DMS53 treated with DMSO at 0.1 percent for 48 hours (cell line): ENCODE measurements at regions not wholly inside any gene's neighbourhood (a gene's known extent, or its start where the extent isn't known, plus 50 kb on each side); places are given as distances from the start of the nearest gene placed in this dataset.

Source experiments
- DNase-seq: peaks from one replicate; lab custom pipeline; 2025; ENCODE audit not compliant: unreplicated experiment; lab: John Stamatoyannopoulos, UW

GRCh38 chr7:31398815-31399214, 58.3 kb upstream of the NEUROD6 start:
- no peak for DNase-seq

DNA sequence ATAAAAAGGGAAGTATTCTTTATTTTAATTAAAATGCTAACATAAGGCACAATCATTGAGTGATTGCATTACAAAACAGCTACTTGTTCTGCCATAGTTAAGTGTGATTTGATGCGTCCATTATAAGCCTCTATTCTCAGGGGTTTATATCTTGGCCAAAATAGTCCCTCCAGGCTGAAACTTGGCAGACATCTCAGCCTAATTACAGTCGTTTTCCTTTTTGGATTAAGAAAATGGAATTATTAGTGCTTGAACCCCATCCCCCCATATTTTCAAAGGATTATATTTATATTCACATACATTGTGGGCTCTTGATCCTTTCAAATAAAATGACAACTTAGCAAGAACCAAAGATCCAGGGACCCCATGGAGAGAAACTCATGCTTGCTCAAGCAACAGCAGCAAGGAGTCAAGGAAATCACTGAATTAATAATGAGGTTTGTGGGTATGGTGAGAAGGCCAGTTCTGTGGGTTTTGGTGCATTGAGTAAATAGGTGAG, 66.7 kb upstream of the NEUROD6 start:
- DNase-seq: no peak

- peak; percentile 90 for DNase-seq
Observed at GRCh38 chr7:31408140-31408729, 67.7 kb upstream of the NEUROD6 start.

DNA sequence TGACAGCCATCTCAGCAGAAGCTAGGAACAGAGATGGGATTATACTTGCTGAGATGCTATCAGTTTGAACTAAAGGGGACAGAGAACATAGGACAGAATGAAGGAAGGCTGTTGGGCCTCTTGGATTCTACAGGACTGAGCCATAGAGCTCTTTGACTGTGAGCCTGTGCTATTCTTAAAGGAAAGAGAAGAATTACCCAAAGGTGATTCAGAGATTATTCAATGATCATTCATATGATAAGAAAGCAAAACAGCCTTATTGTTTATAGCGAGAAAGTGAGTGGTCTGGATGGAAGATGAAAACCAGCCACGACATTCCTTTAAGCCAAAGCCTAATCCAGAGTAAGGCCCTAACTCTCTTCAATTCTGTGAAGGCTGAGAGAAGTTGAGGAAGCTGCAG, 69.7 kb upstream of the NEUROD6 start:
- DNase-seq: no peak

DNA sequence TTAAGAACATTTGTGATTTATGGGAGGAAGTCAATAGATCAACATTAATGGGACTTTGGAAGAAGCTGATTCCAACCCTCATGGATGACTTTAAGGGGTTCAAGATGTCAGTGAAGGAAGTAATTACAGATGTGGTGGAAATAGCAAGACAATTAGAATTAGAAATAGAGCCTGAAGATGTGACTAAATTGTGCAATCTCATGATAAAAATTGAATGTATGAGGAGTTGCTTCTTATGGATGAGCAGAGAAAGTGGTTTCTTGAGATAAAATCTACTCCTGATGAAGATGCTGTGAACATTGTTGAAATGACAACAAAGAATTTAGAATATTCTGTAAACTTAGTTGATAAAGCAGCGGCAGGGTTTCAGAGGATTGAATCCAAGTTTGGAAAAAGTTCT, 70.9 kb upstream of the NEUROD6 start:
- DNase-seq: no peak

DNA sequence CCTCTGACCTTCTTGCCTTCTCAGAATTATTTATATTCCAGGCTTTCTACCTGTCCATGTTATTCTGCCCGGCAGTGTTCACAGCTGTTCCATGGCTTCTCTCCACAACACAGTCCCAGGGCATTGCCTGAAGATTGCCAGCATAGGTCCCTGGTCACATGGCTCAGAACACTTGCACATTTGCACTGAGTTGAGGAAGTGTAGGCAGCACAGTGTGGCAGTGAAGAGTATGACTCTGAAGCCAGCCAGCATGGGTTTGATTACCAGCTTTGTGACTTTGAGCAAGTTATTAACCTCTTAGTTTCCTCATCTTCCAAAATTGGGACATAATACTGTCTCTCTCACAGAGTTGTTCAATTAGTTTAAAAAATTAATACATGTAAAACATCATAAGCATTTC, 73.2 kb upstream of the NEUROD6 start:
- no peak for DNase-seq

DNA sequence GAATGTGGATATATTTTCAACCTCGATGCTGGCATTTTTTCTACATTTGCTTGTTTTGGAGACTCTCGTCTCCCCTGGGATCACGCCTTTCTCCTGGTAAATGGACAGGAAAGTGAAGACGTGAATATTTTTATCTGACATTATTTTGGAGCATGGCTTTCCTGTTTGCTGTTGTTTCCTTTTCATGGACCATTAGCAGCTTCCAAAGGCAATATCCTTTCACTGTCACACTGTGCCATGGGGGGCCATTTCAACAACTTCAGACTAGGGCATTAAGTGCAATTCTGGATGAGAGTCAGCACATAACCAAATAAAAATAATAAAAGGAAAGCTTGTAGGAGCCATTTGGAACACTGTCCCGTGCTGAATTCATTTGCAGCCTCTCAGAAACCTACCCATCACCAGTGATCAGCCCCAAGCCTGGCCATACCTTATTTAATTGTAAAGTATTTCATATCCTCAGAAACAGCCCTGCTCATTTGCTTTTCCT, 75.9 kb upstream of the NEUROD6 start:
- no peak for DNase-seq

DNA sequence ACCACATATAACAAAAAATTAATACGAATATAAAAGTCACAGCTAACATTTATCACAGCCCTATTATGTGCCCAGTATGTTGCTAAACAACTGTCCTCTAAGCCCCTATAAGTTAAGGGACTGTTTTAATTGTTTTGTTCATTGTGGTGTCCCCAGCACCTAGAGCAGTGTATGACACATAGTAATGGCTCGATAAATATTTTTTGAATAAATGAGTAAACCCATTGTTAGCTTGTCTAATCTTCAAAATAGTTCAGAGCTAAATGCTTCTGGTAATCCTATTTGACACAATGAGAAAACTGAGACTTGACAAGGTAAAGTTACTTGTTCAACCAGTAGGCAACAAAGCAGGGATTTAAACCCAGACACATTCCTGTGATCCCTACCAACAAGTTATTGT, 78.4 kb upstream of the NEUROD6 start:
- DNase-seq: no peak

- no peak for DNase-seq
Observed at GRCh38 chr7:31419505-31420055, 79.1 kb upstream of the NEUROD6 start.

DNA sequence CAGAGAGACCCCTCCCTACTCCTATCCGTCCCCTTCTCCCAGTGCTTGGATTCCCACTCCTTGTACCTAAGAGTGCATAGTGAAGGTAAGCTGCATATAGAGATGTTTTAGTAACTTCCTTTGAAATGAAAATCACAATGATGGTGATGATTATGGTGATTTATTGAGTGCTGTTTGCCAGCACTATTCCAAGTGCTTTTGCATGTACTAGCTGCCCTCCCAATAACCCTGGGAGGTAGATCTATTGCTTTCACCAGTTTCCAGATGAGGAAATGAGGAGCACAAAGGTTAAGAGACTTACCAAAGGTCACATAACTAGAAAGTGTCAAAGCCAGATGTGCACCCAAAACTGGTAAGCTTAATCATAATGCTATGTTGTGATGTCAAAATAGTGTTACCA, 80.4 kb upstream of the NEUROD6 start:
- DNase-seq: no peak

DNA sequence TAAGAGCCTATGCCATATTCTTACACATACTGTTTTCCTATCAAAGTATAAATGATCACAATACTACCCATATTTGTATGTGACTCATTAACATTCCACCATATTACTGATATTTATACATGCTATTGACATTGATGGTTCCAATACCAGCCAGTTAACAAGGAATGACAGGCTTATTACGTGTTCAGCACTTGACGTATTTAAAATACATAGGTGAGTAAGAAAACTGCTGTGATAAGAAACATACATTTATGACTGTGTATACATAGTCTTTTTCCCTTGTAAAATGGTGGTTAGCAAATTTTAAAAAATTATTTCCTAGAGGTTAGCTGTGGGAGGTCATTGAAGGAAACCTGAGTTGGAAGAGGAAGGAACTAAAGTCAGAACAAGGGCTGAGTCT, 81.1 kb upstream of the NEUROD6 start:
- no peak for DNase-seq

DNA sequence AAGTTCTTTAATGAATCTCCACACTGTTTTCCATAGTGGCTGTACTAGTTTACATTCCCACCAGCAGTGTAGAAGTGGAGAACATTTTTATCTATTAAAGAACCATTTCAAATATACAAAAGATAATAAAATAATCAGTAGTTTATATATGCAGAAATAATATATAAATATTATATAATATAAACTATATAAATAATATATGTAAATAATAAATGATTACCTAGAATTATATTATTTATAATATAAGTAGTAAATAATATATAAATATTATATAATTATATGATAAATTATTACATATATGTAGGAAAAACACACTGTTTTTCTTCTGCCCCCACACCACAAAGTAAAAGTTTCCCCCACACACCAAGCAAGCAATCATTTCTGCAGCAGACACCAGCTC, 83.5 kb upstream of the NEUROD6 start:
- no peak for DNase-seq

DNA sequence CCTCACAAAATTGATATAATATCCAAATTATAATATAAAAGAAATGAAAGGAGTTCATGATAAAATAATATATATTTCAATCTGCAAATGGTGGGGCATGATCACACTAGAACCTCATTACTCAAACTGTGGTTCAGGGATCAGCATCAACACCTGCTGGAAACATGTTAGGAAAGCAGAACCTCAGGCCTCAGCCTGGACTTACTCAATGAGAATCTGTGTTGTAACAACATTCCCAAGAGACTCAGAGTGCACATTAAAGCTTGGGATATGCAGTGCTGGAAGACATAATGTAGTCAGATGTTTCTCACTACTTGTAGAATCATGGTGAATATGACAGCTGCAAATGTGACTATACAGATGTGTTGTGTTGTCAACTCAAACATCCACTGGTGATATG, 81.7 kb upstream of the ITPRID1 start:
- DNase-seq: no peak

- no peak for DNase-seq
Observed at GRCh38 chr7:31432836-31433340, 81.0 kb upstream of the ITPRID1 start.

DNA sequence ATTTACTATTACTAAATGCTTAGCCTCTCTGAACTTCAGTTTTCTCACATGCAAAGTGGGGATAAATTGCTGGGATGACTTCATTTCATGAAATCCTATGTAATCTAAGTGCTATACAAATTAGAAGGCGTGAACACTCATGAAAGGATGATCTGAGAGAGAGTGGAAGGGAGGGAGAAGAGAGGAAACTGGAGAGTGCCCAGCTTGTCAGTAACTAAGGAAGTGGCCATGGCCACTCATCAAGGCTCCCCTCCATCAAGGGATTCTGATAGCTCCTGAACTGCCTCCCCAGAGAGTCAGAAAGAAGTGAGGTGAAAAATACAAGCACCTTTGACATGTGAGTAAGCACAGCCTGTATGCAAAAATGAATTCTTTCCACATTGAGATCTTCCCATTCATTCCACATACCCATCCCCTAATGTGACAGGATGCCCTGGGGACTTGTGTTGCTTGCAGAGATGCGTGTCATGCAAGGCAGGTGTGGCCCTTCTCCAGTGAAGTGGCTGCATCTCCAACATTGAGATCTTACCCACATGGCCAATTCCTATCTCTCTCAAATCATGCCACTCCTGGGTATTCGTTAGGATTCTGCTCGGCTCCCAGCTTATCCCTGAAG, 76.5 kb upstream of the ITPRID1 start:
- no peak for DNase-seq

GRCh38 chr7:31439165-31439564, 74.7 kb upstream of the ITPRID1 start:
- no peak for DNase-seq

DNA sequence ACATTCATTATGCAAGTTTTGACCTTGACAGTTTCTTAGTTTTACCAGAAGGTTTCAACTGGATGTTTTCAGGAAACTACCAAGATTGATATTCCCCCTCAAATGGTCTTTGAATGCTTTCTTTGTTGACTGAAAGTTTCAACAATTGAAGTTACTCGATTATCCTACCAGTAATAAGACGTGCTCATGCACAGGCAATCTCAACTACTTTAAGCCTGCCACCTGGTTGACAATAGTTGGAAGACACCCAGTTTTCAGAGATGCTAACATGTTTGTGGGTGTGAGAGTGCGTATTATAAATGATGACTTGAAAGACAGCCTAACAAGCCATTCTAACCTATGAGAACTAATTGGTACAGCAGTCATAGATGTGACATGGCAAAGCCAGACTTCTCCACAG, 73.4 kb upstream of the ITPRID1 start:
- DNase-seq: no peak

GRCh38 chr7:31442626-31443025, 71.3 kb upstream of the ITPRID1 start:
- DNase-seq: no peak

GRCh38 chr7:31443457-31443856, 70.4 kb upstream of the ITPRID1 start:
- peak; percentile 88 for DNase-seq

DNA sequence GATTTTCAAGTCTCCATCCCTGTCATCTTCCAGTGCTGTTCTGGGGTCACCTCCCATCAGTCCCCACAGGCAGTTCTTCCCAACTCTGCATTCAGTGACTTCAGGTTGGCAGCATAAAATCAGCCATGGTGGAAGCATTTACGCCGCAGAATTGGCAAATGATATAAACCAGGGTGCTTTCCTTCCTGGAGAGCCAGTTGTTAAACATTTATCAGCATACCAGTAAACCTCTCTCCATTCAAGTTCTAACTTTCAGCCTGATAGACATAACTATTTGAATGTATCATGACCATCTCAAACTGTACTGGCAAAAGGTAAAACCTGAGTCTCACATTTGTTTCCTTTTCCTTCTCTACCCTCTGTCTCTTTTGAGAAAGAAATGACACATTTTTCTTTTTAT, 69.7 kb upstream of the ITPRID1 start:
- DNase-seq: no peak

DNA sequence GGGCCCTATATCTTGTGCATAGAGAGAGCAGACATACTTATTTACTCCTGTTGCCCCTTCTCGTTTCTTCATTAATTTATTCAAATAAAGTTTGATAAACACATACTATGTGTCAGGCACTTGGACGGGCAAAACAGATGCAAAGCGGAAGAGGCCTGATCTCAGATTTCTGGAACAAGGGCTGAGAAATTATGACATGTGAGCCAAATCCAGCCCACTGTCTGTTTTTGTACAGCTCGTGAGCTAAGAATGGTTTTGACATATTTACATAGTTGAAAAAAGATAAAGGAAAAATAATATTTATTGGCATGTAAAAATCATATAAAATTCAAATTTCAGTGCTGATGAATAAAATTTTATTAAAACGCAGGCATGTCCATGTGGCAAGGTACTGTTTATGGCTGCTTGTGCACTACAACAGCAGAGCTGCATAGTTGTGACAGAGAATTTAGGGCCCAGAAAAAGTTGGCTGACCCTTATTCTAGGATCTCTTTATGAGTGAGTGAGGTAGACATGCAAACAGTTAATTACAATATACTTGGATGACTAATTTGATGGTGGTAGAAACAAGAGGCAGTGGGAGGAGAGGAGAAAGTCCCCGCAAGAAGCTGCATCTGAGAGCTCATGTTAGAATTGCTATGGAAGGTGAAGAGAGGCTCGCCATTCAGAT, 68.1 kb upstream of the ITPRID1 start:
- no peak for DNase-seq

DNA sequence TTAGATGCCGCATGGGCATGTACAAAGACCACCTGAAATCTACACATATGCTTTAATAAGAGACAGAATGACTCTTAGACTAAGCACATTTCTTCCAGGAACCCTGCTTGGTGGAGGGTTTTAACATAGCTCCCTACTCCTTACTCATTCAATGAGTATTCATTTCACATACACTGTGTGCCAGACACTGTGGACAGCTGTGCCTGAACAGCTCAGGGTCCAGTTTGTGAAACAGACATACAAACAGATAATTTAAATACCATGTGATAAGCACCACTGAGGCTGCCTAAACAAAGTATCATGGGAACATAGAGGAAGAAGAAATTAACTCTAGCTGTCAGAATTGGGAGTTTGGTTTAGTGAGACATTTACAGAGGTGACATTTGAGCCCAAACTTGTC, 65.2 kb upstream of the ITPRID1 start:
- no peak for DNase-seq
